Muscle of back (tissue), 3 donors: ENCODE measurements at regions not wholly inside any gene's neighbourhood (a gene's known extent, or its start where the extent isn't known, plus 50 kb on each side); places are given as distances from the start of the nearest gene placed in this dataset.
A peak's percentile ranks its signal among the peaks of the same experiment; 100 is the strongest.

Source experiments
- DNase-seq, 3 donors: peaks; one replicate each; pipeline versions ENCODE4 v3.0.0 to v3.0.0-alpha.2; 2013

DNA sequence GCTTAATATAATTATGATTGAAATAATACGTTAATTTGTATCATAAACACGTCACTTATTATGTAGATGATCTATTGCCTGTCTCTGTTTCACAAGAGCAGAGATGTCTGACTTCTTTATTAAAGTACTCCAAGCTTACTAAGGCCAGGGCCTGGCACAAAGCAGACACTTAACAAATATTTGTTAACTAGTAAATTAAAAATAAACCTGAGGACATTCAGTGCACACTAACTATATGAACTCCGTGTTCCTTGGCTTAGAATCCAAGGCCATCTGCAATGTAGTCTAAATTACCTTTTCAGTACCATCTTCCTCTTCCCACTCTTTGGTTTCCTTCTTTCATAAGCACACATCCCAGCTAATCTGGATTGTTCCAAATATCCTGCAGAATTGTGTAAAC lies 210.8 kb upstream of the SOX9 start:
- DNase-seq = no peak

DNA sequence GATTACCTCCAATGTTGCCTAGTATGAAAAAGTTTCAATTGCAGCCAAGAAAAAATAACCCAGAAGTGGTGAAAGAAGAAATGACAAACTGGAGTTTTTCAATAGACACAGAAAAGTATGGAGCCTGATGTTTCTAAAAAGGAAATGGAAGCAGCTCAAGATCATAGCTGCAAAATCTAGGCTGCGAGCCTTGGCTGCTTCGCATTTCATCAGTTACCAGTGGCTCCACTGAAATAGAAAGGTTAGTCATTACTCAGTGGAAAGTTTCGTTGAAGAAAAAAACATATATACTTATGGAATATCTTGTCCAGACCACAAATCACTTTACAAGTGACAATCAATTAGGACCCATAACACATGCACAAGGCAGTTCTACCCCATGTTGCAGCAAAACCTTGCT lies 206.8 kb upstream of the SOX9 start:
- DNase-seq = no peak

GRCh38 chr17:71914812-71915211 lies 206.0 kb upstream of the SOX9 start:
- no peak for DNase-seq

DNA sequence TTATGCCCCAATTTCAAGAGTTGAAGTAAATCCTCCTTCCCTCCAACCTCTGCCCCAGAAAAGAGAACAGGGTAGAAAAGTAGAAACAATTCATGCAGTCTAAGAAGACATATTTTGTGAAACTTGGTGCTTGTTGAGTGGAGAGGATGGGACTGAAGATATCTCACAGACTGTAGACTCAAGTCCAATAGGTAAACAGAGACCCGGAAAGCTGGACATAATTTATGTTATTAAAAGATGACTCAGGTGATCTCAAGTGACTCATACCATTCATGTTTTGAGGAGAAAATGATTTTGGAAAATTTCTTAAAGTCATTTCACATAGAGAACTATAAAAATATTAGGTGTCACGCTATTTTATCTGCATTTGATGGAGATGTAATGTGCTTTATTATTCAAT lies 203.1 kb upstream of the SOX9 start:
- DNase-seq = no peak

DNA sequence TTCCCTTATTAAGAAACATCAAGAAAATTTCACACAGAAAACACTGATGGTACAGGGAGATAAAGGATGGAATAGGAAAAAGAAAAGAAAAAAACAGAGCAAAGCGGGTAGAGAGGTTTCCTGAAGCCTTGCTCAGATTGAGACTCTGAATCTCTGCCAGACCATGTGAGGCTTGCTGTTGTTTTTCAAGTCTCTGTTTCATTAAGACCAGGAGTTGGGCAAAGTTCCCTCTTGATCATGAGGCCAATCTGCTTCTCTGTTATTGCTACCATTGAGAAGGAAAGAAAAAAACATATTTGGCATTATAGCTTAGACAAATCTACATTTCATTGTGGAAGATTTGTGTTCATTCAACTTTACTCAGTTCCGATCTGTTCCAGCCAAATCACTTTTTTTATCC lies 201.6 kb upstream of the SOX9 start:
- no peak for DNase-seq

GRCh38 chr17:71919896-71920295 lies 200.9 kb upstream of the SOX9 start:
- DNase-seq = no peak

GRCh38 chr17:71921796-71922195 lies 199.0 kb upstream of the SOX9 start:
- DNase-seq = no peak

DNA sequence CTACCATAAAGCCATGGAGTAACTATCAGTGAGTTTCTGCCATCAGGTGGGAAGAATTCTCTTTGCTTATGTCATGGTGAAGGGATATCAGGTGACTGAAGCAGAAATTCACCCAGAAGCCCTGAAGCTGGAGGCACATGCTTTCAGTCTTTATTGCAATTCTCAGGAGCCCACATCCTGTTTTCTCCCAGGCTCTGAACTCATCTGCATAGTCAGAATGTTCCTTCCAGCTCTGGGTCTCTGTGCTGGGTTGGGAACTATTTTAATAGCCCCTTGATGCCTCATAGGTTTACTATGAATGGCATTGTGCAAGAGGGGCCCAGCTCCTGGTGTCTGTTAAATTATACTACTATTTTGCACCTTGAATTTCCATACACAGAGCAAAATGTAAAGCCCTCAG lies 198.4 kb upstream of the SOX9 start:
- peak in 1 of 3 donors; percentile 77 for DNase-seq

- DNase-seq = no peak
Observed at GRCh38 chr17:71926746-71927398, 193.9 kb upstream of the SOX9 start.

DNA sequence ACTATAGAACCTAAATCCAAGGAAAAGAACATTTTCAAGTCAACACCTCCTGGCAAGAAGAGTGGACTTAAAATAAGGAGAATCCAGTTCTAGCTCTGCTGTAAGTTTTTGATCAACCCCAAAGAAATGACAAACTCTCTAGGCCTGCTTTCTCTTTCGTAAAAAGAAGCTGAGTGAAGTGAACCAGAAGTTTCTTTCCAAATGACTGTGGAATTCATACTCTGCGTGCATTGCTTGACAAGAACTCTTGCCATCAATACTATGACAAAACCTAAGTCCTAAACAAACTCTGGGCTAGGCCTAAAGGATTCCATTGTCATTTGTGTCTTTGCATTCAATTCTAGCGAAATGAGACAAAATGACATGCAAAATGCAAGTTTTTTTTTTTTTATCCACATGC lies 187.5 kb upstream of the SOX9 start:
- no peak for DNase-seq

DNA sequence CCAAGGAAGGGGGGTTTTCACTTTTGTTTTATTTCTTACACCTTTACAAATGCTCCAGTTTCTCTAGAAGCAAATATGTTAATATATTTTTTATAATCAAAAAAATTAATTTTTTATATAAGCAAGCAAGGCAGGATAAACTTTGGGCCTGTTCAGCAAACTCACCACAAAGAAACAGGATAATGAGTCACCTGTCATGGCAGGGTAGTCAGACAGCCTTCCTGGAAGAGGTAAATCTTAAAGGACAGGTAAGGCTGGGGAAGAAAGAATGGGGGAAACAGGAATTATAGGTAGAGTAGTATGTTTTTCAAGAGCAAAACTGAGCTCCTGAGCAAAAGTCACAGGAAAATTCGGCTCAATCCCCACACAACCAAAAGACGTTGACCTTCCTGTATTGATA lies 186.3 kb upstream of the SOX9 start:
- DNase-seq = no peak

- DNase-seq = no peak
Observed at GRCh38 chr17:71935341-71935740, 185.5 kb upstream of the SOX9 start.

DNA sequence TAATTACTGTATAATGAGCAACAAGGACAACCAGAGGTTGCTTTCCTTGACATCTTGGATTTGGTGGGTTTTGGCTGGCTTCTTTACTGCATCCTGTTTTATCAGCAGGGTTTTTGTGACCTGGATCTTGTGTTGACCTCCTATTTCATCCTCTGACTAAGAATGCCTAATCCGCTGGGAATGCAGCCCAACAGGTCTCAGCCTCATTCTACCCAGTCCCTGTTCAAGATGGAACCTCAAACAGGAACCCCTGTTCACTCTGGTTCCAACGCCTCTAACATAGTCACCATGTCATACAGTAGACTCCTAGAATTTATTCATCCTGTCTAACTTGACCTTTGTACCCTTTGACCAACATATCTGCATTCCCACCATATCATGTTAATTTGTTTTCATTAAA lies 183.8 kb upstream of the SOX9 start:
- no peak for DNase-seq

GRCh38 chr17:71937914-71938313 lies 182.9 kb upstream of the SOX9 start:
- DNase-seq = no peak

- no peak for DNase-seq
Observed at GRCh38 chr17:71938340-71939010, 182.3 kb upstream of the SOX9 start.

GRCh38 chr17:71941920-71942319 lies 178.9 kb upstream of the SOX9 start:
- no peak for DNase-seq

DNA sequence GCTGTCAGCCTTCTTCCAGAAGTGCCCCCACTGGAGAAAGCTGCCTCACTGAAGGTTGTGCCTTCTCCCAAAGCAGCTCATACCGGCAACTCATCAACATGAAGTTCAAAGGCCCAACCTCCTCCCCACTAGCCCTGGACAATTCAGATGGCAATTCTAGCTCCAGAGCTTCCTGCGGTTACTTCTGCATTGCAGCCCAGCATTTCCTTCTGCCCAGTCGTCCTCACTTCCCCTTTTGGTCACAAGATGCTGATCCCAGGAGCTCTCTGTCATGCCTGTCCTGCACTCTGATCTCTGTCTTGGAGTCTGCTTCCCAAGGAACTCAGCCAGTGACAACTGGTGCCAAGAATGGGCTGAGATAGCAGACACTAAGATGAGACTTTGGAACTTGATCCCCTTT lies 178.2 kb upstream of the SOX9 start:
- DNase-seq = no peak

GRCh38 chr17:71948703-71949422 lies 172.0 kb upstream of the SOX9 start:
- DNase-seq = no peak

- no peak for DNase-seq
Observed at GRCh38 chr17:71959154-71959553, 161.7 kb upstream of the SOX9 start.

DNA sequence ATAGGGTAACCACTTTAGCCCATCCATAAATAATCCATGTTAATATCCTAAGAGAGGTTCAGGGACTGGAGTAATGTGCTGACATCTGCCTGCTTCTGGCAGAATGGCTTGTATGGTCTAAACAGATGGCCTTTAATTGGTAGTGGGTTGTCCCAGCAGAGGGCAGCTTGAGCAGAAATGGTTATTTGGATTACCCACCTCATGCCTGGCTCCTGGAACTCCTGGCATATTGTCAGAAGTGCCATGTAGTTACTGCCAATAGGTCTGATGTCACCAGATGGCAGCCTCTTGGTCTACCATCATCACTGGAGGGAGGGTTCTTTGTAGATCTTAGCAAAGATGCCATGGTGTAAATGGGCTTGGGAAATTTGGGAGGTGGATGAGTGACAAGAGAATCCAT lies 157.5 kb upstream of the SOX9 start:
- DNase-seq = no peak

DNA sequence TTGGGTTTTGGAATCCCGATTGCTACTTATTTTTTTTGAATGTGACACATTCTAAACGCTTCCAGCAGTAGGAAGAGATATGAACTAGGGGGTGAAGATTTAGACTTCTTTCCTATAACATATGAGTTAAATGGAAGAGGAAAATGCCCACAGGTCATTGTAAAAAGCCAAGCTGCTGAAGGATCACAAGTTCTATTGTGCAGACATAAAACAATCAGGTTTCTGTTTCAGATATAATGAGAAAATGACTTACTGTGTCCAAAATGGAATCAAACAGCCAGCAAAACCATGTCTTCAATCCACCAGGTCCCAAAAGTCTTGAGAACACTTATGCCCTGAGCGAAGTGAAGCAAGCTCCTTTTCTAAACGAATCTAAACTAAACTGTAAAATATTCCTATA lies 157.0 kb upstream of the SOX9 start:
- DNase-seq = no peak

DNA sequence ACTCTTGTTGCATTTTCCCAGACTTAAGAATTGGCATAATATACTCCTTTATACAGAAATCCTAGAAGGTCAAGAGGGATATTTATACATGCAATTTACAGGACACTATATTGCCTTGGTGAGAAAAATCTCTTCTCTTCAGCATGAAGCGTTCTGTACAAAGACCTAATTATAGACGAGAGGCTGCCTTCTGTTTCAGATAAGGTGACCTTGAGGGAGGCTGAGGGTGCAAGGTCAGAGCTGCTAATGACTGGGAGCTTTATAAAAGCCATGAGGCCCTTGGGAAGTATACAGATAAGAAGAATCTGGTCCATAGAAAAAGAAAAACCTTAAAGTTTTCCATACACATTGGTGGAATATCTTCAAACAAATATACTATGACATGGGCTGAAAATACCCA lies 156.3 kb upstream of the SOX9 start:
- no peak for DNase-seq

DNA sequence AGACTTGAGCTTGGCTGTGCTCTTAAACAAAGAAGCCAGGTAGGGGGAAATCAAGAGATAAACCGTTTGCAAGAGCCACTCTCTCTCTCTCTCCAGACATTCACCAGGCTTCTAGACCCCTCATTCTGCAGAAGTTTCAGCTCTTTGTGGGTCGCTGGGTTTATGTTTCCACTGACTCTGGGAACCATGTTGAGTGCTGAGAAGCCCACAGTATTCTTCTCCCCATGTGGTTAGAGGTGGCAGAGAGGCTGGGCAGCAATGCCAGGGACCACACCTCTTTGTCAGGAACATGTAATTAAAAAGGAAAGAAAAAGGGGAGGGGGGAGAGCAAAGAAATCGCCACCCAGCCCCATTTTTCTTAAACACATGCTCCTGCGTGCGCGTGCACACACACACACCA lies 154.8 kb upstream of the SOX9 start:
- no peak for DNase-seq
